T47D (cell line): ENCODE measurements at regions not wholly inside any gene's neighbourhood (a gene's known extent, or its start where the extent isn't known, plus 50 kb on each side); places are given as distances from the start of the nearest gene placed in this dataset.

Experiments used
- DNase-seq, 2 experiments: peaks; one replicate each; pipeline versions ENCODE4 v3.0.0 to v3.0.0-alpha.2; 2011 to 2012; ENCODE audit warnings: low read depth in 1 of 2, low spot score in 1 of 2
- JUND ChIP-seq: IDR thresholded peaks from 2 replicates; pipeline ENCODE4 v1.6.1; 2012; ENCODE audit warnings: low read depth
- in situ Hi-C: cut with HindIII; loops from 2 replicates; pipeline ENCODE4 v1.10.0; 2016; ENCODE audit warnings: low sequenced_read_pairs, low pct_unique_long_range_greater_than_20kb

GRCh38 chr10:3249307-3249889, 76.8 kb upstream of the PITRM1 start:
- DNase-seq = peak in 1 of 2 experiments; percentile 34
- no peak for TF ChIP-seq JUND
- in situ Hi-C loops = no loop called here

GRCh38 chr10:3248526-3249306, 76.1 kb upstream of the PITRM1 start:
- DNase-seq = peak in 1 of 2 experiments; percentile 37
- in situ Hi-C loops = no loop called here
- no peak for TF ChIP-seq JUND

GRCh38 chr10:3245395-3245794, 72.8 kb upstream of the PITRM1 start:
- no peak for TF ChIP-seq JUND
- DNase-seq = no peak
- in situ Hi-C loops = no loop called here

- DNase-seq = no peak
- in situ Hi-C loops = no loop called here
- no peak for TF ChIP-seq JUND
Observed at GRCh38 chr10:3241967-3242650, 69.5 kb upstream of the PITRM1 start.

- TF ChIP-seq JUND = no peak
- DNase-seq = no peak
- in situ Hi-C loops = no loop called here
Observed at GRCh38 chr10:3241274-3241921, 68.8 kb upstream of the PITRM1 start.

- no peak for TF ChIP-seq JUND
- no peak for DNase-seq
- in situ Hi-C loops = no loop called here
Observed at GRCh38 chr10:3239920-3240894, 67.6 kb upstream of the PITRM1 start.

- DNase-seq = peak; percentile 71 to 80
- no peak for TF ChIP-seq JUND
- in situ Hi-C loops = no loop called here
Observed at GRCh38 chr10:3239066-3239919, 66.7 kb upstream of the PITRM1 start.

GRCh38 chr10:3238115-3238871, 65.7 kb upstream of the PITRM1 start:
- no peak for DNase-seq
- TF ChIP-seq JUND = no peak
- in situ Hi-C loops = no loop called here

- in situ Hi-C loops = no loop called here
- no peak for DNase-seq
- no peak for TF ChIP-seq JUND
Observed at GRCh38 chr10:3237530-3237929, 64.9 kb upstream of the PITRM1 start.

- TF ChIP-seq JUND = no peak
- in situ Hi-C loops = no loop called here
Observed at GRCh38 chr10:3236644-3237404, 64.2 kb upstream of the PITRM1 start.

More at GRCh38 chr10:3236644-3237404, 64.2 kb upstream of the PITRM1 start:
- DNase-seq = no peak
